Middle frontal gyrus (tissue), 1 donor: ENCODE measurements at regions not wholly inside any gene's neighbourhood (a gene's known extent, or its start where the extent isn't known, plus 50 kb on each side); places are given as distances from the start of the nearest gene placed in this dataset.

Experiments used
- DNase-seq: peaks from one replicate; pipeline ENCODE4 v3.0.0-alpha.2; 2015; ENCODE audit warnings: low spot score; ENCODE audit errors: extremely low spot score

DNA sequence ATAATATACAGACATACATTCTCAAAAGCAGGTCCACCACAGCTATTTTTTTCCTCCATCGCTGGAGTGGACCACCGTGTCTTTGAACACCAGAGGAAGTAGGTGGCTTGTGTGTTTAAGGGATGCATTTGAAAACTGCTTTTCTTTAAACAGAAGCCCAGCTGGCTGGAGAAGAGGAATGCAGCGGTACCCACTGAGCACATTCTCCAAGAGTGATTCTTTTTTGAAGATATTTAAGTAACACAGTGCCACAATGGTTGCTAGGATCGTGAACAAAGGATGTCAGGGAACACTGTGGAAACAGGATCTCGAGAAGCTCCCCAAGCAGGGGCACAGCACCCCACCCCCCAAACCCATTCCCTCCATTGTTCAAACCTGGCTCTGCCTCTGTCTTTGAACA lies 286.6 kb upstream of the PWP1 start:
- no peak for DNase-seq

DNA sequence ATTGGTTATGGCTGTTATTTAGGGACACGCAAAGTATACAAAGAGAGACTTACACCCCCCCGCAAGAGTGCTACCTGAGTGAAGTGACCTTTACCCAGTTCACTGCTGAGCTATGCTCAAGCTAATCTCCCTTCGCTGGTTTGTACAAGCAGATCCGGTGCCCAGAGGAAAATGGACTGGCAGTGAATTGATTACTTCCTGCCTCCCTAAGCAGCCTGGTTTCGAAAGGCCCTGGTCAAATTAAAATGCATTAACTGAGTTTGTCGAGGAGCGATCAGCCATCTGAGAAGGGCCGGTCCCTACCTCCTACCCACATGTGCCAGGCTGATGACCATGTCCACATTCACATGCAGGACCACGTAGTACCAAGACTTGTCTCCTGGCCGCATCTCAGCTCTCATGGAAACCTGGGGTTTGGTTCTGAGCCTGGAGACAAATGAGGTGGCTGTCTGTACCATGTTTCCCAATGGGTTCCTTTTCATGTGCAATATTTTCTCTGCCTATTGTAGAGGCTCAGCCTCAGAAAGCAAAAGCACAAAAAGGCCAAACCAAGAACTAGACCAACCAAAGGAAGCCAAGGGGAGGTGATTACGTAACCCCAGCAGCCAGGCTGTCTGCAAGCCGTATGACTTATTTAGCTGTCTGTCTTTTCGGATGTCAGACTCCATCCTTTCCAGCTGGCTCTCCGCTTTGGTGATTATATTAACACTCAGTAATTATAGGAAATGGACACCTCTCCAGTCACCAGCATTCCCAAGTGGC lies 284.7 kb upstream of the PWP1 start:
- DNase-seq, result no peak

DNA sequence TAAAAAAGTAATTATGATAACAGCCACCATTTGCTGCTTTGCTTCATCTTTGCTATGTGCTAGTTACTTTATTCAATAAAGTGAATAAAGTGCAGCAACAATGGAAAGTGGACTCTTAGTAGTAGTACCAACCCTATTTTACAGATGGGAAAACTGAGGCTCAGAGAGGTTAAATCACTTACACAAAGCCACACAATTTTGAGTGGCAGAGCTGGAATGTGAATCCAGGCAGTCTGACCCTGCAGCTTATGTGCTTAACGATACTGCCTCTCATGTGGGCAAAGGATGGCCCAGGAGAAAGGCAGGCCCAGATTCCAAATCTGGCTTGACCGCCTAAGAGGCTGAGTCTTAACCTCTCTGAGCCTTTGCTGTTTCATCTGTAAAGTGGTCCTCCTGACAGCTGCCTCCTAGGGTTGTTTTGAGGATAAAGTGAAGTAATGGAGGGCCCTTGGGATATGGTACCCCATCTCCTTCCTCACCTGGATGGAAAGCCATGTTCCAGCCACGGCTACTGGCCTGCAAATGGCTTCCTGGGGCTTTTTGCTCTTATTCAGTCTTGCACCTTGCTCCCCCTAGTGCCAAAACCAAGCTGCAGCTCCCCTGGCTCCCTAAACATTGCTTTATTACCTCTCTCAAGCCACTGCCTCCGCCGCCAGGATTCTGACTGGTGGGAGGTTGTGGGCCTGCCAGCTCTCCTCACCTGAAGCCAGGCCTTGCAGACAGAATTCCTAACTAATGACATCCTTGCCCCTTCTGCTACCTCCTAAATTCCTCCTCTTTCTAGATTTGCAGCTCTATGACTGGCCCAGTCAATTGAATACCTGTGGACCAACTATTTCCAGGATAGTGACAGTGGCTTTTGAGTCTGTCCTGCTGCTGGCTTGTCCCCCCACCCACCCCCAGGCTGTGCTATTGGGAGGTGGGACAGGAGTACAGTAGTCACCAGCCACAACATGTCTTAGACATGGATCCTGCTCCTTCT lies 283.3 kb upstream of the PWP1 start:
- no peak for DNase-seq

DNA sequence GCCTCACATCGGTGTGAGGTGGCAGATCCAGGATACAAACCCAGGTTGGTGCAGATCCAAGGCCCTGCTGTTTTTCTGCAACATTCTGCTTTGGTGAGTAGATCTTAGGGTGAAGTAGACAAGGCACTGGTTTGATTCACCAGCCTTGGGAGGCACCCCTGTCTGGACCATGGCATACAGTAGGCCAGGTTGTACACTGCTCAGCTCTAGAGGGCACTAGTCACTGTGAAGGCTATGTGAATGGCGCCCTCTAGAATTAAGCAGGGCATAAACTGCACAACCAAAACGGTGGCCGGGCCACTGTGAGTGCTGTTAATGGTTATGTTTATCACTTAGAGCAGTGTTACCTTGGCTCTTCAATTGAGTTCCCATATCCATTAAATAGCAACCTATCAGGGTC lies 280.6 kb upstream of the PWP1 start:
- DNase-seq, result no peak

DNA sequence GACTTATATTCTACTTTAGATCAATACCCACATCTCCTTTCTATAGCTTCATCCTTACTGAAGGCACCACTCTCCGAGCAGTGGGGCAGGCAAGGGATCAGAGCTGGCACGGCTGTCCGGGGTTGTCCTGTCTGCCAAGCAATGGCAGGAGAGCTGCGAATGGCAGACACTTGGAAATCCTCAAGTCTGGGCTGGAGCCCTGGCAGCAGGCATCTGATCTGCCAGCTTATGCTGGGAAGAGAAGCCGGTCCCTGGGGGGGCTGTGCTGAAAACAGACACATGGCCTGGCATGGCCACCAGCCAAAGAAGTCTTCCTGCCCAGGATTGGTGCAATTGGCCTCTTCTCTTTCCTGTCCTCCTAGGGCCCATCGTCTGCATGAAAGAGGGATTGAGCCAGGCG lies 280.2 kb upstream of the PWP1 start:
- DNase-seq, result no peak

DNA sequence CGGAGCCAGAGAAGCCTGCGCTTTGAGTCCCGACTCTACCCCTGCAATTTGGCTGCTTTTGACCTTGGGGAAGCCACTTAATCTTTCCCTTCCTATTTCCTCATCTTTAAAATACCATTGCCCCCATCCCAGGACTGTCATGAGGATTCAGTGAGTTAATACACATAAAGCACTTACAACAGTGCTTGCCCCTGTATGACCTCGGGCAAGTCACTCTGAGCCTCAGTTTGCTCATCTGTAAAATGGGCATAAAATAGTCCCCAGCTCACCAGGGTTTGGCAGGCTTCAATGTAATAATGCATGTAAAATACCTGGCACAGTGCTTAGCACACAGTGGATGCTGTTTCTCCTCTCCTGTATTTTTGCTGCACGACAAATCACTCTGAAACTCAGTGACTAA lies 278.7 kb upstream of the PWP1 start:
- DNase-seq, result no peak

DNA sequence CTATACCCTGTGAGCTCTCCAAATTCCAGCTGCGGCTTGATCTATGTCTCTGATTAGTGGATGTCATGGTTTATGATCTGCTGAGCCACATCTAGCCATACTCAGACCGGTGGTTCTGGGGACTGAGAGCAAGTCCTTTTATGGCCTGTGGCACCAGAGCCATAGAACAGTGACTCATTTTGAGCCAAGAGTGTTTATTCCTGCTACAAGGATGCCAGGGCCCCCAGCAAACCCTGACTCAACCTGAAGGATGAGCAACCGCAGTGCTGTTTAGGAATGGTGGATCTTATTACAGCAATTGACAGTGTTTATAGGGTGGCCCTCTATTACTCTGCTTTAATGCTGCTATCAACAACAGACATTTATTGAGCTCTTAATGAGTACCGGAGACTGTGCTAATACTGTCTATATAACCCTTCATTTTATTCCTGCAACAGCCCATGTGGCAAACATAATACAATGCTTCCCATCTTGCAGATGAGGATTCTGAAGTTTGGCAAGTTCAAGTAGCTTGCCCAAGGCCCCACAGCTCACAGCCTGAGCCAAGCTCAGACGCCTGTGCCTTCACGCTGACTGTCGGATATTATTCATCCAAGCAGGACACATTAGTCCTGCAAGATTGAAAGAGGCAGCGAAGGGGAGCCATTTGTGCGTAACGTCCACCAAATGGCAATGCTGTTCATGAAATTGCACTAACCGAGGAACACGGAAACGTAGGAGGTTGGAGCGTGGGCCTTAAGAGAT lies 273.6 kb upstream of the PWP1 start:
- no peak for DNase-seq

DNA sequence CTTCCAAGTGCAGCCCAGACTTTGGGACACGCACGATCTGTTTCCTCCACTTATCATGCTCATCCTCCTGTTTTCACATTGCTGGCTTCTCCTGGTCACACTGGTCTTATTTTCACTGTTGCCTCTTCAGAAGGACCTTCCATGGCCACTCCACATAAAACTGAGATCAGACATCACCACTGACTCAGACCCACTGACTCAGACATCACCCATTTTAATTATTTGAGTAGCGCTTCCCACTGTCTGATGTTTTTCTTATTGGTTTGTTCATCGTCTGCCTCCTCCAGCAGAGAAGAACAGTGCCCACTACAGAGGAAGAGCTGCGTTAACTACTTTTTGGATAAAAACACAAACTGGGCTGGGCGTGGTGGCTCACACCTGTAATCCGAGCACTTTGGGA lies 270.5 kb upstream of the PWP1 start:
- no peak for DNase-seq

DNA sequence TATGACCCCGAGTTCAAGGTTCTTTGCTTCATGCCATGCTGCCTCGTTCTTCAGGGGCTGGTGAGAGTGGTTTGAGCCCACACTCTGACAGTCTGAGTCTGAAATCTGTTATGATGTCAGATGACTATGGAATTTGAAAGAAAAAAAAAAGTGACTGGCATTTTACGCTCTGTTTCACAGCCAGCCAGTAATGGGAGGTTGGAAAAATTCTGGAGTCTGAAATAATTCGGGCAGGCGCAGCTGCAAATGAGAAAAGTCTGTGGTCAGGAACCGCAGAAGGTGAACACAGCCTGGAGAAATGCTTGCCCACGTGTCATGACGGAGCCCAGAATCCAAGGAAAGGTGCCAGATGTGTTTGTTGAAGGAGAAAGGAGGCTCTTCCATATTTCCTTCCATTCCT lies 269.8 kb upstream of the PWP1 start:
- no peak for DNase-seq

DNA sequence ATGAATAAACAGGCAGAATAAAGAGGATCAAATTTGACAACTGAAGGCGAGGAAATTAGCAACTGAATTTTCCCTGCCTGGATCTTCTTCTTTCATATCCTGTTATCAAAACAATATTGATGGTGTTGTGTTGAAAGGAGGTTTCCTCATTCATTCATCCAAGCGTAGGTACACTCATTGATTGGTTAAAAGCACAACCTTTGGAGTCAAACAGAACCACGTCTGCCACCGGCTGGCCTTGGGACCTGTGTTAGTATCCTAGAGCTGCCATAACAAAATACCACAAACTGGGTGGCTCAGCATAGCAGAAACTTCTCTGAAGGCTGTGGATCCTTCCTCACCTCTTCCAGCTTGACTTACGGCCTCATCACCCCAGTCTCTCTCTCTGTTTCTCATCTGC lies 268.6 kb upstream of the PWP1 start:
- no peak for DNase-seq

DNA sequence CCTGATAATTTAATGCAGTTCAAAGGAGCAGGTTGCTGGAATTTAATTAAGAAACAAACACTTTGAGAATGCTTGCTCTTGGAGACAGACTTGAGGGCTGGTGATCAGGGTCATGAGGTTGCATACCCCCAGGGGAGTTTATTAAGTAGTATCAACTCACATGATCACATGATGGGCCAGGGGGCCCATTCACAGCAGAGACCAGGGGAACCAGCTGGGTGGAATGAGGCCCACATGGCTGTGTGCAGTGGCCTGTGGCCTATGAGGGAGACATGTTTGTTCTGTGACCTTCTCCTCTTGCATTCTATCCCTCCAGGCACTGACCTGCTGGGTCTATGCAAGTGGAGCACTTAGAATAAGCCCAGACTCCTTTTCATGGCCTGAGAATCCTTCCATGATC lies 266.6 kb upstream of the PWP1 start:
- no peak for DNase-seq

DNA sequence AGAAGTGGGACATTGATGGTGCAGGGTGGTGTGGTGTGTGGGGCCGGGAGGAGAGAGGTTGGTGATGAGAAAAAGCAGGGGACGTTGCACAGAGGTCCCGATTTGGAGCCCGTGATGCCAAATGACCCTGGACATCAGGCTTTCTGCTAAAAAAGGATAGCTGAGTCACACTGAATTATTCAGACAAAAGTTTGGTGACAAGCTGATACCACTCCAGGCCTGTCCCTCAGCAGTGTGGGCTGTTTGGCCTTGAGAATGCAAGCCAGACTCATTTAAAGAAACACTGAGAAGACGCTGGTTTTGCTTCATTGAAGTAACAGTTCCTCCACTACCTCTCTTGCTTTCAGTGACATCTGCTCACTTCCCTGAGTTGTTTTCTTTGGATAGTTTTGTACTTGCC lies 262.1 kb upstream of the PWP1 start:
- no peak for DNase-seq

DNA sequence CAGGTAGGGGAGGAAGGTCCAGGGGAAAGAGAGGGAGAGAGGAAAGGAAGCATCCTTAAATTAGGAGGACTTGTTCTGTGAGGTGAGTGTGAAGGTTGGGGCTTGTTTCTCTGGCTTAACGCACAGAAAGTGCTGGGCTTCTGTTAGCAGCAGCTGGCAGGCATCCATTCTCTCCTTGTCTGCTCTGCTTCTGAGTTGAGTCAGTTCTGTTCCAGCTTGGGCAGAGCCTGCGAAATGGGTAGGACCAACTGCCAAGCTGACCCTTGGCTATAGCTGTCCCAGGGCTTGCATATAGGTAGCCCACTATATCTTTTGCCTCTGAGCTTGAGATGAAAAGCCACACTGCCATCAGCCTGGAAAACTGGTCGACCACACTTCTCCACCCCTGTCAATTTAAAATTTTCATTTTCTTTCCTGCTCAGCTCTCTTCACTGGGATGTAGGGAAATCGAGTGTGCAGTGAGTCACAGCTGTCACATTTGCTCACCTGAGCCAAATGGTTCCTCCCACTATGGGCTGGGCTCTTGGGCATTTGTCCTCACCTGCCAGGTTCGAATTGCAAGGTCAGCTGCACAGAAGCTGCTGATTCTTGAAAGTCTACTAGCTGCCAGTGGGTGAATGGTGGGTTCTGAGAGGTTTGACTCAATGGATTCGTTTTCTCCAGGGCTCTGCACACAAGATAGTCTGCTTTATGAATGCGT lies 256.4 kb upstream of the PWP1 start:
- no peak for DNase-seq

DNA sequence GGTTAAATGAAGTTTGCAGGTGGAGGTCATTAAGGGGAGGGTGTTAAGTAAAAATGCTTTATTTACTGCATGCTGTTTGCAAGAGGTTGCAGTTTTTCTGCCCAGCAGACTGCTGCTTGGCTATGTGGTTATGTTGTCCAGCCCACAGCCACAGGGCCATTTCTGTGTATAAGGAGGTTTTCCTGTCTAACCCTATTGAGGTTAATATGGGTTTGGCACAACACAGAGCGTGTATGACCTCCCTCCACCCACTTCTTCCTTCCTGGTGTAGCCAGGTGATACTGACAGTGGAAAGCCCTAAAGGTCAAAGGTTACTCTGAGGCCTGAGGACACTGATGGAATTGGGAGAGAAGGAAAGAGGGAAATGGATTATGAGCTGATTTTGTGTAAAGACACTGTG lies 253.7 kb upstream of the PWP1 start:
- DNase-seq, result no peak

DNA sequence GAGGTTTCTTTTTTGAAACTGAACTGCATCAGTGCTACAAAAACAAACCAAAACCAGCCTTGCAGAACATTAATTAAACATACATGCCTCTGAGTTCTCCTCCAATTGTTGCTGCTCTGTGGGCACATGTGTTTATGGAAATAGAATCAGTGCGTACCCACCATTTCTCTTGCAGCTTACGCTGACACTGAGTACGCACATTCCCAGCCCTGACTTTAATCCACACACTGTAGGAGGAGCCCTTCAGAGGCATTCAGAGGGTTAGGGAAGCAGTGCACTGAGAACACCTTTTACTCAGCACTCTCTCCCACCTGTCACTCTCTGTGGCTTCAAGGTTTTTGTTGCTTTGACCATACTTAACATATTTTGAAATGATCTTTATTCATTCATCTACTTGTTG lies 250.5 kb upstream of the PWP1 start:
- no peak for DNase-seq

DNA sequence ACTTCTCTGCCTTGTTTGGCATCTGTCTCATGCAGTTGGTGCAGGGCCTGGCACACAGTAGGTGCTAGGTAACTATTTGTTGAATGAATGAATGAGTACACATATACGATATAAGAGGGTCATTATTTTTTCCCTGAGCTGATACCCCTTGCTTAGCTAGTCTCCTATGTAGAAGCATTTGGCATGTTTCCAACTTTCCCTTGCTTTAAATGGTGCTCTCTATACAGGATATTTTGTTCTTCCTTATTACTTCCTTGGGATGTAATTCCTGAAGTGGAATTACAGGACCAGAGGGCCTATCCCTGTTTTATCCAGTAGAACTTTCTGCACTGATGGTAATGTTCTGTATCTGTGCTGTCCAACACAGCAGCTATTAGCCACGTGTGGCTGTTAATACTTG lies 250.1 kb upstream of the PWP1 start:
- DNase-seq, result no peak

DNA sequence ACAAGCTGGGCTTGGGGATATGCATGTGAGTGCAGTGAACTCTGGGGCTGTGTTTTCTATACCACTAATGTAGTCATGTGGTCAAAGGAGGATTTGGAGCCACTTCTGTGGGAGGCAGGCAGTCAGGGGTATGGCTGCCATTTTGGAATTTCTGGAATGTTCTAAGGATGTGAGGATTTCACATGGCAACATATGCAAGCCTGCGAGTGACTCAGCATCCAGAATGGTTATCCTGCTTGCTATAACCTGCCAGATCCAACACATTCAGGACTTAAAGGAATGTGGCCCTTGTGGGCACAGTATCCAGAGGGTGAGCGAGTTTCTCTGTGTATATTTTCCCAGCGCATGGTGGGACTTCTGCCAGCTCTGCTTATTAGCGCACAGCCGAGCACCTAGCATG lies 249.2 kb upstream of the PWP1 start:
- DNase-seq, result no peak

DNA sequence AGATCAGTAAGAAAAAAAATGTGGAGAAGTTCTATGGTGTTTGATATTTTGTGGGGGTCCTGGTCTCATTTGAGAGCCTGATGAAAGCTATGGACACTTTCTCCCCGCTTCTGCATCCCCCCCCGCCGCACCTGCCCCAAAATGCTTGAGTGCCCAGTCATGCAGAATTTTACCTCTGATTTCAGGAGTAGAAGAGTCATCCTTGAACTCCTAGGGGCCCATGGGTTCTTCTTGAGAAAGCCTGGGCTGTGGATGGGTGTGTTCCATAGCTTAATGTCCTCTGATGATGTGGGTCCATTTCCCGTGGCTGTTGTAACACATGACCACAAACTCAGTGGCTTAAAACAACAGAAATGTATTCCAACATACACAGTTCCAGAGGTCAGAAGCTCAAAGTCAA lies 248.8 kb upstream of the PWP1 start:
- DNase-seq, result no peak

DNA sequence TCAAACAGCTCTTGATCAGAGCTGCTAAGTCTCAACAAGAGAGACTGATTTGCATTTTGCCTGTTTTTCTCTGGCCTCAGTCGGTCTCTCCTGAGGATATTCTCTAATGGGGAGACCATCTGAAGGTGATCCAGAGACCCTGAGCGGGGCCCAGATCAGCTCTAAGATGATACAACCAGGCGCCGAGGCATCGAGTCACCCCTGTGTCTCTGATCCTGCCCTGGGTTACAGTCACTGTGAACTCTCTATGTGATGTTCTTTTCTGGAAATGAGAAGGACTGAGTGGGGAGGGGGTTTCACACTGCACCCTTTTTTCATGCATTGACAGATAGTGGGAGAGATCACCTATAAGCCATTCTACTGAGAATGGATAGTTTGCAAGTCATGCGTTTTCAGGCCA lies 247.6 kb upstream of the PWP1 start:
- no peak for DNase-seq

DNA sequence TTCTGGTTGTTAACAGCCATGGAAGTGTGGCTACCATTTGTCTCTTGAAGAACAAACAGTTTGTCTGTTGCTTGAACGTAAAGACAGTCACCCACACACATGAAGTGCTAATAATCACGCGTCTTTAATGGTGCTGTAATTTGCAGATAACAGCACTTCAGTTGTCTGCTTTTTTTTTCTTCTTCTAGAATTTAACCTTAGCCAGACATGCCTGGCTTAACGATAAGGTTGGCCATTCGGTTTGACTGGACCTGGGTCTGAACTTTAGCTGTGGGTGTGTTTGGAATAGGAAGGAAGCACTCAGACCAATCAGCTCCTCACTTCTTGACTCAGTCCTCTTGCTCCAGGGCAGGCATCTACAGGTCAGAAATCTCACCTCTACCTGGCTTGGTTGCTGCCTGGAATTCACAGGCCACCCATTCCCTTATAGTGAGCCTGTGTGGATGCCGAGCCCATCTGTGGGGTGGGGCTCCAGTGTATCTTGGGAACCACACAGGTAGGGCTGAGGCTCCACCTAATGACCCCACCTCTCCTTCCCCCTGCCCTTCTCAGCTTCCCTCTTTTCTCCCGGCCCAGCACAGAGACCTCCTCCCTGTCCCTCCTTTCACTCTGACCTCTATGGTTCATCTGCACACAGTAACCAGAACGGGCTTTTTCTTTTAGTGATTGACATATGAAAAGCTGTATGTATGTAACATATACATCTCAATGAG lies 246.4 kb upstream of the PWP1 start:
- no peak for DNase-seq

DNA sequence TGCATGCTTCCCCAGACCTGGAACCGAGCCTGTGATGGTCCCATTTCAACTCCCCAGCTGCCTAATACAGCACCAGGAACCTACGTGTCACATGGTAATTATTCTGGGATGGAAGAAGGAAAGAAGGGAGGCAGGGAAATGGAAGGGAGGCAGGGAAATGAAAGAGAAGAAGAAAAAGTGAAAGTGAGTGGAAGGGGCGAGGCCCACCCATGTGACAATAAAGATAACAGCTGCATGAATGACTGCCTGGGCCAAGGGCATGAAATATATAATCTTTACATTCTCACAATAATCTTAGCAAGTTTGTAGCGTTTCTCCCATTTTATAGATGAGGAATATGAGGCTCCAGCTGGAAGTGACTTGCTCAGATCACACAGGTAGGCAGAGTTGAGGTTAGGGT lies 245.0 kb upstream of the PWP1 start:
- DNase-seq, result no peak
